GM12878 (cell line): ENCODE measurements at regions not wholly inside any gene's neighbourhood (a gene's known extent, or its start where the extent isn't known, plus 50 kb on each side); places are given as distances from the start of the nearest gene placed in this dataset.

Experiments used
- ATAC-seq: fragments of 200-7000 bp; cut with Tn5 transposase; 3 replicates; pipeline ENCODE4 v1.9.1; 2020; ENCODE audit warnings: mild to moderate bottlenecking, moderate library complexity
- BruUV-seq: library from RNA; stranded (reverse); fragments of 400-500 nt; replicated peaks from 2 replicates; lab custom pipeline; 2021; lab: Mats Ljungman, UMichigan
- CTCF ChIA-PET: fragments of 300-600 bp; sonication (Branson Sonifier 250); formaldehyde crosslinking; extraction: SDS; loops from one replicate; lab custom pipeline; 2021; ENCODE audit warnings: inconsistent platforms; lab: Yijun Ruan, JAX
- POLR2A ChIA-PET: fragments of 350-600 bp; formaldehyde crosslinking; extraction: SDS; loops from one replicate; lab custom pipeline; 2021; ENCODE audit warnings: inconsistent platforms; lab: Charles Lee
- RAD21 ChIA-PET: fragments of 300-600 bp; sonication (Branson Sonifier 250); formaldehyde crosslinking; loops from one replicate; lab custom pipeline; 2023; ENCODE audit warnings: antibody characterized with exemption; ENCODE audit not compliant: unreplicated experiment; lab: Charles Lee
- SMC1A ChIA-PET: fragments of 300-600 bp; sonication (Branson Sonifier 250); formaldehyde crosslinking; loops from one replicate; lab custom pipeline; 2023; ENCODE audit not compliant: unreplicated experiment, uncharacterized antibody; lab: Charles Lee
- DNase-seq: peaks from one replicate; pipeline ENCODE4 v3.0.0-alpha.2; 2011; ENCODE audit warnings: low read depth, low spot score
- FAIRE-seq: peaks from 3 replicates; lab custom pipeline; 2011; peaks lifted over from hg19 to GRCh38; lab: Jason Lieb, UNC
- H2AFZ ChIP-seq: 2 replicates; pipeline ENCODE4 v1.6.0; 2011; ENCODE audit warnings: low read depth, low read length, control low read depth; ENCODE audit not compliant: control insufficient read depth
- H3K27ac ChIP-seq: 2 replicates; pipeline ENCODE4 v1.5.1; 2011; ENCODE audit warnings: control low read depth; ENCODE audit not compliant: control insufficient read depth, insufficient read depth
- H3K27me3 ChIP-seq, 2 experiments: replicated peaks in 1 of 2; 2 replicates each; pipeline versions ENCODE4 v1.6.0 to v1.6.1; 2011; ENCODE audit warnings: low read length in 1 of 2; ENCODE audit not compliant: control insufficient read depth in 2 of 2, insufficient read depth in 2 of 2
- H3K36me3 ChIP-seq, 2 experiments: 2 replicates each; pipeline ENCODE4 v1.5.1; 2011; ENCODE audit warnings: low read length in 1 of 2; ENCODE audit not compliant: control insufficient read depth in 2 of 2, insufficient read depth in 2 of 2
- H3K4me1 ChIP-seq: 2 replicates; pipeline ENCODE4 v1.6.1; 2011; ENCODE audit warnings: mild to moderate bottlenecking, low read length, moderate library complexity, mixed read lengths; ENCODE audit not compliant: control insufficient read depth, insufficient read depth
- H3K4me2 ChIP-seq: 2 replicates; pipeline ENCODE4 v1.6.0; 2011; ENCODE audit warnings: control low read depth; ENCODE audit not compliant: control insufficient read depth, insufficient read depth
- H3K4me3 ChIP-seq: fragments of 200-600 bp; sonication (generic); 2 replicates; pipeline ENCODE4 v1.5.1; 2016
- H3K79me2 ChIP-seq: 2 replicates; pipeline ENCODE4 v1.6.0; 2011; ENCODE audit warnings: low read length; ENCODE audit not compliant: control insufficient read depth, insufficient read depth
- H3K9ac ChIP-seq: 2 replicates; pipeline ENCODE4 v1.8.0; 2011; ENCODE audit warnings: low read length, control low read depth, mixed read lengths; ENCODE audit not compliant: control insufficient read depth, insufficient read depth
- H3K9me3 ChIP-seq: replicated peaks from 3 replicates; pipeline ENCODE4 v1.5.1; 2011; ENCODE audit warnings: mild to moderate bottlenecking, low read length; ENCODE audit not compliant: control insufficient read depth, insufficient read depth
- H4K20me1 ChIP-seq: 2 replicates; pipeline ENCODE4 v1.6.0; 2011; ENCODE audit not compliant: control insufficient read depth, insufficient read depth
- CHD2 ChIP-seq: IDR thresholded peaks from 2 replicates; pipeline ENCODE4 v1.6.1; 2011; ENCODE audit warnings: low read depth, low read length, improper control_type of control experiment, borderline replicate concordance
- FOXM1 ChIP-seq: IDR thresholded peaks from 2 replicates; pipeline ENCODE4 v1.6.1; 2012; ENCODE audit warnings: low read depth, mild to moderate bottlenecking, inconsistent platforms, low read length, moderate library complexity
- NBN ChIP-seq: fragments of 450-650 bp; IDR thresholded peaks from 2 replicates; pipeline ENCODE4 v1.6.1; 2016
- RELA ChIP-seq: fragments of 450-650 bp; IDR thresholded peaks from 2 replicates; pipeline ENCODE4 v1.8.0; 2014; ENCODE audit warnings: borderline replicate concordance; ENCODE audit not compliant: partially characterized antibody
- YY1 ChIP-seq: IDR thresholded peaks from 2 replicates; pipeline ENCODE4 v1.6.1; 2011; ENCODE audit warnings: low read depth, mild to moderate bottlenecking, low read length
- ZZZ3 ChIP-seq: IDR thresholded peaks from 2 replicates; pipeline ENCODE4 v1.6.1; 2011; ENCODE audit warnings: low read depth; ENCODE audit not compliant: control insufficient read depth, insufficient read length
- WGBS: methylation state at CpG from one replicate; pipeline ENCODE4 v1.1.6; 2016; ENCODE audit warnings: low lambda C conversion rate; ENCODE audit not compliant: insufficient replicate concordance, insufficient coverage; ENCODE audit errors: missing lambda C conversion rate; 5-methylcytosine and 5-hydroxymethylcytosine counted together
- in situ Hi-C: fragments of 300-500 bp; cut with MboI; formaldehyde crosslinking; loops from 9 replicates; pipeline ENCODE4 v1.14.3; 2018; ENCODE audit warnings: mixed read lengths
- intact Hi-C: fragments of 100-400 bp; cut with micrococcal nuclease; formaldehyde crosslinking; loops from one replicate; pipeline ENCODE4 v1.14.2; 2022; ENCODE audit not compliant: unreplicated experiment
- TF ChIP-seq, protein P1 (sequence below): fragments of 450-650 bp; IDR thresholded peaks from 2 replicates; pipeline ENCODE4 v1.6.1; 2016; ENCODE audit warnings: mild to moderate bottlenecking
- TF ChIP-seq, protein P2 (sequence below): IDR thresholded peaks from 2 replicates; pipeline ENCODE4 v1.6.1; 2011; ENCODE audit warnings: mild to moderate bottlenecking, low read depth, low read length, moderate library complexity; ENCODE audit not compliant: insufficient replicate concordance

DNA sequence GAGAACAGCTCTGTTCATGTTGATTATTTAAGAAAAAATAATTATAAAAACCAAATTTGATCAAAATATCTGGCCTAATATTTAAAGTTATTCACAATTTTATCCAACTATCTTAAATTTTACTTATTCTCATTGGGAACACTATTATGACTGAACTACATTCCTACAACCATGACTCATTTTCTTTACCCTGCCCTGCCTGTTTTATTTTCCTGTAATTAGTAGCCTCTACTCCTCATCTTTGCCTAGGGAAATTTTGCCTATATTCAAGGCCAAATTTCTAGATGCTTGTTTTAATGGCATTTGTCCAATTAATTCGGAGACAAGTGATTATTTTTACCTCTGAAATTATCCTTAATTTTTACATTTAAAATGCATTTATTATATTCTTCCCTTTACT, 289.7 kb upstream of the TMEM229A start (continued):
- no peak for TF ChIP-seq ZZZ3
- no peak for TF ChIP-seq RELA

DNA sequence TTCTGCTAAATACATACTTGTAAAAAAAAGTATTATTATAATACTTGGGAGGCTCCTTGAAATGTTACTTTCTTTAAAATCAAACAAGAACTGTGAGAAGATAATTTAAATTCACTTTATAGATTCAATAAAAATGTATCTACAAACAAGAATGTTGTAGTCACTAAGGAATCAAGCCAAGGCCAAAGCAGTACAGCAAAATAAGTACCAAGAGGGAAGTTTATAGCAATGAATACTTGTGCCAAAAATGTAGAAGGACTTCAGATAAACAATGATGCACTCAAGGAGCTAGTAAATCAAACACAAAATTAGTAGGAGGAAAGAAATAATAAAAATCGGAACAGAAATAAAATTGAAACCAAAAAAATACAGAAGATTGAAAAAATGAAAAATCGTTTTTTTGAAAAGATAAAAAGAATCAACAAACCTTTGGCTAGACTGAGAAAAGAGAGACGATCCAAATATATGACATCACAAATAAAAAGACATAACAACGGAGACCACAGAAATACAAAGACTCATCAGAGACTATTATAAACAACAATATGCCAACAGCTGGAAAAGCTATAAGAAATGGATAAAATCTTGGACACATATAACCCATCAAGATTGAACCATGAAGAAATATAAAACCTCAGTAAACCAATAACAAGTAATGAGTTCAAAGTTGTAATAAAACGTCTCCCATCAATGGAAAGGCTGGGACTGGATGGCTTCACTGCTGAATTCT, 286.0 kb upstream of the TMEM229A start:
- BruUV-seq, result no TSS peak

More for the DNA sequence above, 286.0 kb upstream of the TMEM229A start:
- TF ChIP-seq, protein P1, sequence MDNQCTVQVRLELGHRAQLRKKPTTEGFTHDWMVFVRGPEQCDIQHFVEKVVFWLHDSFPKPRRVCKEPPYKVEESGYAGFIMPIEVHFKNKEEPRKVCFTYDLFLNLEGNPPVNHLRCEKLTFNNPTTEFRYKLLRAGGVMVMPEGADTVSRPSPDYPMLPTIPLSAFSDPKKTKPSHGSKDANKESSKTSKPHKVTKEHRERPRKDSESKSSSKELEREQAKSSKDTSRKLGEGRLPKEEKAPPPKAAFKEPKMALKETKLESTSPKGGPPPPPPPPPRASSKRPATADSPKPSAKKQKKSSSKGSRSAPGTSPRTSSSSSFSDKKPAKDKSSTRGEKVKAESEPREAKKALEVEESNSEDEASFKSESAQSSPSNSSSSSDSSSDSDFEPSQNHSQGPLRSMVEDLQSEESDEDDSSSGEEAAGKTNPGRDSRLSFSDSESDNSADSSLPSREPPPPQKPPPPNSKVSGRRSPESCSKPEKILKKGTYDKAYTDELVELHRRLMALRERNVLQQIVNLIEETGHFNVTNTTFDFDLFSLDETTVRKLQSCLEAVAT, result no peak
- TF ChIP-seq NBN, result no peak
- TF ChIP-seq FOXM1, result no peak
- no peak for TF ChIP-seq CHD2
- no peak for TF ChIP-seq YY1
- TF ChIP-seq, protein P2, sequence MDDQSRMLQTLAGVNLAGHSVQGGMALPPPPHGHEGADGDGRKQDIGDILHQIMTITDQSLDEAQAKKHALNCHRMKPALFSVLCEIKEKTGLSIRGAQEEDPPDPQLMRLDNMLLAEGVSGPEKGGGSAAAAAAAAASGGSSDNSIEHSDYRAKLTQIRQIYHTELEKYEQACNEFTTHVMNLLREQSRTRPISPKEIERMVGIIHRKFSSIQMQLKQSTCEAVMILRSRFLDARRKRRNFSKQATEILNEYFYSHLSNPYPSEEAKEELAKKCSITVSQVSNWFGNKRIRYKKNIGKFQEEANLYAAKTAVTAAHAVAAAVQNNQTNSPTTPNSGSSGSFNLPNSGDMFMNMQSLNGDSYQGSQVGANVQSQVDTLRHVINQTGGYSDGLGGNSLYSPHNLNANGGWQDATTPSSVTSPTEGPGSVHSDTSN, result no peak
- TF ChIP-seq, all 136 proteins: peak for 0
- H2AFZ ChIP-seq, result no peak overlapping the region
- no peak overlapping the region for H3K4me2 ChIP-seq
- 21% methylated on average over 5 of the region's 5 CpGs for WGBS
- no peaks in the 10 kb centered on the region for H4K20me1 ChIP-seq
- POLR2A ChIA-PET, result no interaction called here
- no peak overlapping the region for H3K9ac ChIP-seq
- DNase-seq (no peak), ATAC-seq (no peak), FAIRE-seq (no peak)
- no peaks in the 10 kb centered on the region for H3K36me3 ChIP-seq
- SMC1A ChIA-PET, result no interaction called here
- no peaks in the 10 kb centered on the region for H3K9me3 ChIP-seq
- H3K27ac ChIP-seq, result no peak overlapping the region
- no peaks in the 10 kb centered on the region for H3K27me3 ChIP-seq
- no peaks in the 10 kb centered on the region for H3K4me1 ChIP-seq
- H3K79me2 ChIP-seq, result no peaks in the 10 kb centered on the region
- in situ Hi-C loops (no loop called here), intact Hi-C loops (no loop called here)
- RAD21 ChIA-PET, result no interaction called here
- CTCF ChIA-PET, result no interaction called here
- no peak overlapping the region for H3K4me3 ChIP-seq
